GM19452 (cell line): ENCODE measurements at regions not wholly inside any gene's neighbourhood (a gene's known extent, or its start where the extent isn't known, plus 50 kb on each side); places are given as distances from the start of the nearest gene placed in this dataset.
"Not testable (repeated sequence)": the region's sequence is repeated elsewhere in the genome, so short reads cannot be mapped to it uniquely, and the experiment has no call there.

Experiments
- ATAC-seq: cut with Tn5 transposase; IDR thresholded peaks from one replicate; pipeline ENCODE4 v1.9.1; 2021; ENCODE audit not compliant: unreplicated experiment

DNA sequence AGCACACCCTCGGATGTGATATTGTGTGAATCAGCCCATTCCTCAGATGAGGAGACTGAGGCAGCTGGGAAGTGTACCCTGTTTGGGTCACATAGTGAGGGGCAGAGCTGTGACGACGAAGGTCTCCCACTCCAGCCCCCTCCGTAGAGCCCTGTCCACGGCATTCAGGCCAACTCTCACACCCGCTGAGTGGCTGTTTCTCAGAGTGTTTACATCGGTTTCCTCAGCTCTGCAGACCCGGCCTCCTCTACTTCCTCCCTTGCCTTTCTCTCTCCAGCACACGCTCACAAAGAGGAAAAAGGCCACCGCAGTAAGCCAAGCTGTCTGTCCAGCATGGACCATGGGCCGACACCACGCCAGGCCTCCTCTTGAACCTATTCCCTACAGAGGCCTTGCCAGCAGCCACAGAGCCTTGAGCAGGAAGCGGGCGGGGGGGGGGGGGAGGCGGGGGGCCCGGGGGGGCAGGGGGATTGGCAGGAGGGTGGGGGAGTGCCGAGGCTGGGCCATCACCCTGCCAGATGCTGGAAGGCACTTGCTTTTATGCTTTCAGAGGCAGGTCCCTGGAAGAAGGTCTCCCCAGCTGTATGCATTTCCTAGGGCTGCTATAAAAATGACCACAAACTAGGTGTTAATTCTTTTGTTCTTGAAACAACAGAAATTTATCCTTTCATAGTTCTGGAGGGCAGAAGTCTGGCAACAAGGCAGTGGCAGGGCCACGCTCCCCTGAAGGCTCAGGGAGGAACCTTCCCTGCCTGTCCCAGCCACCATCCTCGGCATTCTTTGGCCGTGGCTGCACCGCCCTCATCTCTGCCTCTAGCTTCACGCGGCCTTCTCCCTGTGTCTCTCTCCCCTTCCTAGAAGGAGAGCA, 178.4 kb downstream of the PSMG1 start:
- no peak for ATAC-seq

DNA sequence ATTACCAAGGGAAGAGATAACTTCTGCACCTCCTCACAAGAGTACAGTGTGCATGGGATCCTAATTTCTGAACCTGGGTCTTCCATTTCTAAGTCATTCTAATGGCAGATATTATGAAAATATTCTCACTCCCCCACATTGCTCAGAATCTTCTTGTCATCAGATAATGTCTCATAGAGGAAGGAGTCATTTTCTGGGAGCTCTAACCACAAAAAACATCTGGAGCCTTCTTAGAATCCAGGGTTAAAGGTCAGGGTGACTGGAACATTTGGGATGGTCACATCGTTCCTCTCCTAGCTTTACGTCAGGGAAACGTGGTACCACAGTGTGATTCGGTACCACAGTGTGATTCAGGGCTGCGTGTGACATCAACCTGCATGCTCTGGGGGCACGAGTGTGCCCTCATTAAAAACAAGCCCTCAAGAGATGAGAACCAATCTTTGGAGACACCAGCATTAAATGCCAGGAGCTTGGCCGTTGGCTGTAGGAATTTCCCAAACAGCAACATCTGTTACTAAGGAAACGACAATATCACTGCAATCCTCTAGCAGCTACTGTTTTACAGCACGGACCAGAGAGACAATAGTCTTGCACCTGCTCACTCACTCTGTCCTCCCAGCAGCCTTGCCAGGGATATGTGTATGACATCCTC, 179.1 kb downstream of the PSMG1 start:
- no peak for ATAC-seq

DNA sequence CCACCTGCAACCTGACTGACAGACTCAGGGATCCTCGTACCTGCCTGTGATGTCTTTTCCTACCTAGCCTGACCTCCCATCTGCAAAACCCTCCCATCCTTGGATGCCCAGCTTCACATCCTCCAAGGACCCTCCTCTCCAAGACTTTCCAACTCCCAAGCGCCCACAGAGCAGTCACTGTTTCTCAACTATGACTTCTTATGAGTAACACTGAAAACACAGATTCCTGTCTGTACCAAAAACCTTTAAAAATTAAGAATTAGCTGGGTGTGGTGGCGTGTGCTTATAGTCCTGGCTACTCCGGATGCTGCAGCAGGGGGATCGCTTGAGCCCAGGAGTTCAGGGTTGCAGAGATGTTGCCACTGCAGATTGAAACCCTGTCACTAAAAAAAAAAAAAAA, 181.9 kb downstream of the PSMG1 start:
- no peak for ATAC-seq

DNA sequence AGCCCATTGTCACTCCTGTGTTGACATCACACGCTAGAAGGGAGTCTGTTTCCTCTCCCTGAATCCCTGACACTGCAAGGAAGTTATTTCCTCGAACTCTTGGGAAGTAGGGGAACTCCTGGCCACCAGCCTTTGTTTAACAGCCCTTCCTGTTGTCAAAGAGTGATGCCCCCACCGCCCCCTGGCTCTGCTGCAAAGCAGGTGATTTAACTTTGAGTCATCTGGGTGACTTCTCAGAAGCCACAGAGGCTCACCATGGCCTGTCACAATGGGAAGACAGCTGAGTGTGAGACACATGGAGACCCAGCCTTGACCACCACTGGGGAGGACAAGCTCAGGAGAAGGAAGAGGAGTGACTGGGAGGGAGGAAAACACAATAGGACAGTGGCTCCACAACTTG, 182.8 kb downstream of the PSMG1 start:
- no peak for ATAC-seq

DNA sequence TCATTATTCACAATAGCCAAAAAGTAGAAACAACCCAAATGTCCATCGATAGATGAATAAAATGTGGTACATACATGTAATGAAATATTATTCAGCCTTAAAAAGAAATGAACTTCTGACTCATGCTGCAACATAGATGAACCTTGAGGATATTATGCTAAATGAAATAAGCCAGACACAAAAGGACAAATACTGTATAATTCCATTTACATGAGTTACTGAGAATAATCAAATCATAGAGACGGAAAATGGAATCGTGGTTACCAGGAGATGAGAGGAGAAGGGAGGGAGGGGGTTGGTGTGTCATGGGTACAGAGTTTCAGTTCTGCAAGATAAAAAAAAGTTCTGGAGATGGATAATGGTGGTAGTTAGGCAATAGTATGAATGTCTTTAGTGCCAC, 184.1 kb downstream of the PSMG1 start:
- no peak for ATAC-seq

DNA sequence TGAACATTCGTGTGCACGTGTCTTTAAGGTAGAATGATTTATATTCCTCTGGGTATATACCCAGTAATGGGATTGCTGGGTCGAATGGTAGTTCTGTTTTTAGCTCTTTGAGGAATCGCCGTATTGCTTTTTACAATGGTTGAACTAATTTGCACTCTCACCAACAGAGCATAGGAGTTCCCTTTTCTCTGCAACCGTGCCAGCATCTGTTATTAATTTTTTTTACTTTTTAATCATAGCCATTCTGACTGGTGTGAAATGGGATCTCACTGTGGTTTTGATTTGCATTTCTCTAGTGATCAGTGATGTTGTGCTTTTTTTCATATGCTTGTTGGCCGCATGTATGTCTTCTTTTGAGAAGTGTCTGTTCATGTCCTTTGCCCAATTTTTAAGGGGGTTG, 185.0 kb downstream of the PSMG1 start:
- not testable (repeated sequence) for ATAC-seq

DNA sequence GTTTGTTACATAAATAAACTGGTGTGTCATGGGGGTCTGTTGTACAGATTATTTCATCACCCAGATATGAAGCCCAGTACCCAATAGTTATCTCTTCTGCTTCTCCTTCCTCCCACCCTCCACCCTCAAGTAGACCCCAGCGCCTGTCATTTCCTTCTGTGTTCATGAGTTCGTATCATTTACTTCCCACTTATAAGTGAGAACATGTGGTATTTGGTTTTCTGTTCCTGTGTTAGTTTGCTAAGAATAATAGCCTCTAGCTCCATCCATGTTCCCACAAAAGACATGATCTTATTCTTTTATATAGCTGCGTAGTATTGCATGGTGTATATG, 185.4 kb downstream of the PSMG1 start:
- ATAC-seq = not testable (repeated sequence)

DNA sequence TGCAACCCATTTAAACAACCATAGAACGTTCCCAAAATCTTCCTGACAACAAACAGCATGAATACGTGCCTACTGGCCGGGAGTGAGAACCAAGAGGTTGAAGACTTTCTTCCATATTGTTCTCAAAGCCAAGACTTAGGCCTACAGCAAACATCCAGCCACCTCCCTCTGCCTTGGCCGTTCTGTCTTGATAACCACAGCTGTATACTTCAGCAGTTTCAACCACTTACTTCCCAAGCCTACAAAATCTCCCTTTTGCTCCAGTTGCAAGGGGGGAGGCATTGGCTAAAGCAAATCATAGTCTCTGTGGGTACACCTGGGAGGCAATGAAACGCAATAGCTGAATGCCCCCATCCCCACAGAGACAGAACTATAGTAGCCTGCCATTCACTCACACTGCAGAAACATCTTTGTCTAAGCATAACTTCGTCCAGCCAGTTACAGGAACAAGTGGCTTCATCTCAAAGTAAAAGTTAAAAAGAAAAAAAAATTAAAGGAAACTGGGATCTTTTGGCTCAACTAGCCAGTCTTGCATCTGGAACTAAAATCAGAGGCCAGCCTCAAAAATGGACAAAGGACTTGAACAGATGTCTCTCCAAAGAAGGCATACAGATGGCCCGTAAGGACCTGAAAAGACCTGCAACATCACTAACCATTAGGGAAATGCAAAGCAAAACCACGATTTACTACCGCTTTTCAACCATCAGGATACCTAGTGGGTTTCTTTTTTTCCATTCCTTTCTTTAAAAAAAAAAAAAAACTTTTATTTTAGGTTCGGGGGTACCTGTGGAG, 186.0 kb downstream of the PSMG1 start:
- ATAC-seq = no peak

DNA sequence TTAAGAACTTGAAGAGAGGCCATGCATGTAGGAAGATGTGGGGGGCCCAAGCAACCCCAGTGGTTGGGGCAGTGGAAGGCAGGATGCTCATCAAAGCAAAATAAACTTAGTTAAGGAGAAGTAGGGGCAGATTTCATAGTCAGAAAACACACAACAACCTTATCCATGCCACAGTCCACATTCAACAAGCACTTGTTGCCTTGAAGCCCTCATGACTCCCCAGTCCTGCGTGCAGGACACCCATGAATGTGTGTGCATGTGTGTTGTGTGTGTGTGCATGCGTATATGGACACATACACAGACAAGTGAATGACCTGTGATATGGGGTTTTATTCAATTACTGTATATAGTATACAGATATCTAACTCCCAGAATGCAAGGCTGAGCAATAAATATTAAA, 186.9 kb downstream of the PSMG1 start:
- no peak for ATAC-seq

DNA sequence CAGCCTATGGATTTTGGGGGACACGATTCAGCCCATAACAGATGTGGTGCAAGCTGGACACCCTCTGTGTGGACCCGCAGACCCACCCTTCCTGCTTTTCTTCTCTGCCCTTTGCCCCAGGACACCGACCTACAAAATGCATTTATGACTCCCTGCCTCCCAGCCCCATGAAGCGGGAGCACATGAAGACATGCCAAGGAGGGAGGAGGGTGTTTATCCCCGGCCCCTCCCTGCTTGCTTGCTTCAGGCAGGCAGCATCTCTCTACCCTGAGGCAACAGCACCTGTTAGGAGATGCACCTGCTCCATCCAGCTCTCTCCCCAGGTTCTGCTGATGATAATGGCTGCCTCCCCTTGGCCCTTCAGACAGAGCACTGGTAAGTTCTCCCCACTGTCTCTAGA, 187.5 kb downstream of the PSMG1 start:
- no peak for ATAC-seq

DNA sequence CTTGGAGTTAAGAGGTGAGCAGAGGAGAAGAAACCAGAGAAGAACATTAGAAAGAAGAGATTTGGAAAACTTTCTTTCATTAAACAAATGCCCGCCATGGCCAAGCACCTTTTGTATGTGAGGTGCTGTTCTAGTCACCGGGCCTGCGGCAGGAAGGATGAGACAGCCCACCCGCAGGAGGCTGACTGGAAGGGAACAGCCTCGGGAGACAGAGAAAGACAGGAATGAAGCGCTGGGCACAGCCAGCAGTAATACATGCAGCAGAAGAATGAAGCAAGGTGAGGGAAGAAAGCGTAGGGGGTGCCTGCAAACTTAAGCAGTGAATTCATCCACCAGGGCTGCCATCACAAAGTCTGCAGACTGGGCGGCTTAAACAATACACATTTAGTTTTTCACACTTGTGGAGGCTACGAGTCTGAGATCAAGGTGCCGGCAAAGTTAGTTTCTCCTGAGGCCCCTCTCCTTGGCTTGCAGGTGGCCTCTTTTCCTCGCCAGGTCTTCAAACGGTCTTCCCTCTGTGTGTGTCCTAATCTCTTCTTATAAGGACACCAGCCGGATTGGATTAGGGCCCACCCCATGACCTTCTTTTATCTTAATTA, 188.1 kb downstream of the PSMG1 start:
- ATAC-seq = no peak

DNA sequence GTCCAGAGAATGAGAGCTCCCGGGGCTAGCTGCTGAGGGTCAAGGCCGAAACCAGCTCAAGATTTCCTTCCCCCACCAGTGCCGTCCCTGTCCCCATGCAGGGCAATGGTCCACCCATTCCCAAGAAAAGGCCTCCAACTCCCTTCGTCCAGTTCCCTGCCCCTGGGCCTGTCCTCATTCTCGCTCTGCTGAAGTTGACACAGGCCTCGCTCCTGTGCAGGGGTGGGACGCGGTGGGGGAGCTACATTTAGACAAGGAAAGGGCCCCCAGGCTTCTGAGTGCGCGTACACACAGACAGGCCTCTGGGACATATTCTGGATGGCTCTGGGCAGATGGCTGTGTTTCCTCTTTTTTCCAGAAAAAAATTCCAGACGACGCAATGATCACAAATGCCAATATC, 188.3 kb downstream of the ETS2 start:
- no peak for ATAC-seq

DNA sequence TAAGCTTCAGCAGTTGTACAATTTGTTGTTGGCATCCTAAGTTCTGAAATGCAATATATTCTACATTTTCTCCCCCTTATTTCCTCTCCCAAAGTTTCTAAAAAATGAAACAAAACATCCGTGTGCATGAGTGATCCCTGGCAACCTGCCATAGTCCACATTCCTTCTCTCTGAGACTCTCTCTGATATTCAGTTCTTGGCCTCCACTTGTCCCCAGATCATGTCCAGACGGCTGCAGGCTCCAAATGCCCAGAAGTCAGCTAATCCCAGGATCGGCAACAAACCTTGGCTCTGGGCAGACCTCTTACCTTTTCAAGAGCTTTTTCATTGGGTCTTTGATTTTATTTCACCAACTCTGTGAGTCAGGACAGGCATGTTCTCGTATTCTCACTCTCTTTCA, 187.8 kb downstream of the ETS2 start:
- no peak for ATAC-seq

DNA sequence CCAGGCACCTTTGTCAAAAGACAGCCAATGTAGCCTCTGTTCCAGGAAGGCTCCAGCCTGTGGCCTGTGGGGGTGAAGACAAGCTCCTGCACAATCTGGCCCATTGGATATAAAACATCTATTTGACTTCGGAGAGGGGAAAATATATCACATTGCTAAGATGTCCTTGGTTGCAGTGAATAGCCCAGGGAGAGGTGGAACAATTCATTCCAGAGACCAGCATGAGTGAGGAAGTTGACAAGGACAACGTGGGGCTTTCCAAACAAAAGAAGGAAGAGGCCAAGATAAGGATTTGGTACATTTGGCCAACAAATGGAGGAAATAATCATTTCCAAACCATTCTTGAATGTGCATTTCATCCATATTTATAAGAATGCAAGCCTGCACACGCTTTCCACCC, 187.0 kb downstream of the ETS2 start:
- no peak for ATAC-seq

DNA sequence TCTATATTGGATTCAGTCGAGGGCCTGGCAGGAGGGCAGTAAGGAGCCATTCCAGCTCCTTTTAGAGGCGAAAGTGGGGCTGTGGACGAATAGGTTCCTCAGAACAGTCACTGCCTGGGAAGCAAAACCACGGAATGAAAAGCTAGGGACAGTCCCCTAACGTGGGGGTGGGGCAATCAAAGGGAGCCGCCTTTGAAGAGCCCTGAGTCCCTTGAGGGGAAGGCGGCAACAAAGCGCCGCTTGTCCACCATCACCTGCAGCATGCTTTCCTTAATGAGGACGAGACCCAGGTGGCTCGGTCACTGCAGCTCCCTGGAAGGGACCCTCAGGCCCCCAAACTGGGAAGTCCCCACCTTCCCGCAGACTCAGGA, 184.7 kb downstream of the ETS2 start:
- no peak for ATAC-seq

DNA sequence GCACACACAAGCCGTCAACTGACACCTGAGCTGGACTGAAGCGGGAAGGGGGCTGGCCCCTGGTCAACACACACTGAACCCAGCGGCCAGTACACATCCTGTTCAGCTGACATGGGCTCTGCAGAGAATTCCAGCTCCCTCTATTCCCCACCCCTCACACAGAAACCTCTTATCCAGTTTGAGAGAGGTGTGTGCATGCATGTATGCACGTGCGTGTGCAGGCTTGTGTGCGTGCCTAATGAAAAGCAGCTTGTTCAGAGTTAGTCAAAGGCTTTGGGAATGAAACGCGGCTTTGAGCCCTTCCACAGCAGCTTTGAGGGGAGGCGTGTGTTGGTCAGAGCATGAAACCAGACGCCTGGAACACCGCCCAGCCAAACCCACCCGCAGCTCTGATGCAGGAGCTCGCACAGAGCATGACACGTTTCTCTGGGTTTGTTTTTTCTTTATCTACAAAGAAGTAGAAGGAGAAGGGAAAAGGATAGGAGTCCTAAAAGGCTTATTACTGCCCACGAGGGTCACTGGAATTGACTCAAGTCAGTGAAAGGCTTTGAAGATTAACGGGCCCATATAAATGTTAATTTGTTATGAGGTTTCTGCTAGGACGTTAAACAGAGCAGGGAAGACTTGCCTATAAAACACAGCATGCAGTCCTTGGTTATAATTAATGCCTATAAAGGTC, 184.2 kb downstream of the ETS2 start:
- ATAC-seq = no peak

DNA sequence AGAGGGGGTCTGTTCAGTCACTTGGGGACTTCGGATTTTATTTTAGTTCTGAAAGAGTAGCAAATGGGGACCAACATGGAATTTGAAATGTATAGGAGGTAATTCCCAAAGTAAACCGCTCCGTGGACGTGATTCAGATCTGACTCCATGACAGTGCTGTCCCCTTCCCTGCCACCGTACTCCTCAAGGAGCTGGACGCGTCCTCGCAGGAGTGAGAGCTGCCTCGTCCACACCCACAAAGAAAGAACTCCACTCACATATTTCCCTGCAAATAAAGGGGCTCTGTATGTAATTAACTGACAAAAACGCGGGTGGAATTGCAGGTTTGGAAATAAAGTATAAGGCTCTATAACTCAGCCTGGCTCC, 183.6 kb downstream of the ETS2 start:
- ATAC-seq = no peak

DNA sequence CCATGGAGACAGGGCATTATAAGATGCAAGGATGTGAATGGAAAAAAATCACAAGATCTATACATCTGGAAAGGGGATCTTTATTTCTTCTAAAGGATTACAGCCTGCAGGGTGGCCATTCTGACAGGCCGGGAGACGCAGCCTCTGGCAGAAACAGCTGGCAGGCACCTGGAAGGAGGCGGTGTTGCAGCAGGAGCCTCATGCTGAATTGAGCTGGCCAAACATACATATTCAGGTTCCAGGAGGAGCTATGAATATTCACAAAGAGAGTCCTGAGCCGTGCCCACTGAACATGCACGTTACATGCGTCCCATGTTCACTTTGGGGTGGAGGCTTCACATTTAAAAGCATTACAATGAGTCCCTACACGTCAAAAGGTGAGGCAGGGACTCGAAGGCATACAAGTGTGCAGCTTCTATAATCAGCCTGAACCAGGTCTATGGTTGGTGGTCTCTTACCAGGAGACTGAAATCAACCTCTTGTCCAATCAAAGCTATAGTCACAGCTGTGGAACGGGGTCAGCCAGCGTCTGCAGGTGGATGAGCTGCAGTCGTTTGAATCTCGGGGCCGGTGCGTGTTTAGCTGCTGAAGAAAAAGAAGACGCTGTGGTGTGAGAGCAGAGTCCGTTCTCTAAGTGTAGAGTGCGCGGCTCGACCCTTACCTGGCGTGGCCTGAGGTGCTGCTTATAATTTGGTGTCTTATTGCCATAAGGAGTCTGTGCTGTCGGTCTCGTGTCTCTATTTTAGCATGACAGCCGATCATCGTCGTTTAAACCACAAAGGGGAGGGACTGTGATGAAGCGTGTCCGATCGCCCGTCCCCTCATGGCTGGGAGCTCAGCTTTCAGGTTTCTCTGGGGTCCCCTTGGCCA, 183.0 kb downstream of the ETS2 start:
- no peak for ATAC-seq

DNA sequence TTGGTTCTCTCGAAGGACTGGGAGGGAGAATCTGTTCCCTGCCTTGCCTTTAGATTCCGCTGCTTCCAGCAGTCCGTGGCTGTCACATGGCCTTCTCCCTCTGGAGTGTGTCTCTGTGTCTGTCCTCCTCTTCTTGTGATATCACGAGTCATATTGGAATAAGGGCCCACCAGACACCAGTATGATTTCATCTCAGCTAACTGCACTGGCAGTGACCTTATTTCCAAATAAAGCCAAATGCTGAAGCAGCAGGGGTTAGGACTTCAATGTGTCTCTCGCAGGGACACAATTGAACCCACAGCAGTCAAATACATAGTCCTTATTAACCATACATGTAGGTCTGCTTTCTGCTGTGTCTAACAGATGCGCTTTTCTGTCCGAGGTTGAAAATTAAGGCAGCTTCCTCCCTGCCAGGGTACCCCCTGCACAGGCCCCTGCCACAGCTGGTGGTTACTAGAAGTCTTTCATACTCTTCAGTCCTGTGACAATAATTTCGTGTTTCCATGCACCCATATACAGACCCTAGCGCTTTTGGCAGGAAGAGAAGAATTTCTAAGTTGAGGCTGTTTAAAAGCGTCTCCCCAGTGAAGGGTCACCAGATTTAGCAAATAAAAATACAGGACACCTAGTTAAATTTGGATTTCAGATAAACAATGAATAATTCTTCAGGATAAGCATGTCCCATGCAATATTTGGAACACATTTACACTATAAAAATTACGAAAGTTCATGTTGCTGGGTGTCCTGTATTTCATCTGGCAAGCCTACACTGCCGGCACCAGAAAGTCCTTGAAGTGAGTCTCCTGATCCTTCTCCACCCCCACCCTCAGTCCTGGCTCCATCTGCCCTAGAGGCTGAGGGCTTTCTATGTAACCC, 182.1 kb downstream of the ETS2 start:
- no peak for ATAC-seq
